K562 (cell line): ENCODE measurements at regions not wholly inside any gene's neighbourhood (a gene's known extent, or its start where the extent isn't known, plus 50 kb on each side); places are given as distances from the start of the nearest gene placed in this dataset.

Source experiments
- CCNT2 ChIP-seq: IDR thresholded peaks from 2 replicates; pipeline ENCODE4 v1.6.1; 2011; ENCODE audit warnings: borderline replicate concordance, low read depth, mild to moderate bottlenecking, moderate library complexity, mixed read lengths, low read length; ENCODE audit not compliant: insufficient read length; ENCODE audit errors: extremely low read depth
- CREB3L1 ChIP-seq: fragments of 450-650 bp; IDR thresholded peaks from 2 replicates; pipeline ENCODE4 v1.6.1; 2014; ENCODE audit warnings: low read depth, mild to moderate bottlenecking, moderate library complexity, borderline replicate concordance
- NONO ChIP-seq, 2 experiments: fragments of 200-400 bp in 1 of 2; fragments of 450-650 bp in 1 of 2; formaldehyde crosslinking in 1 of 2; IDR thresholded peaks; 2 replicates each; pipeline ENCODE4 v1.6.1; 2017; ENCODE audit warnings: low read depth in 2 of 2, mild to moderate bottlenecking in 2 of 2, moderate library complexity in 2 of 2, low read length in 1 of 2
- PHF8 ChIP-seq: fragments of 200-600 bp; sonication (generic); IDR thresholded peaks from 2 replicates; pipeline ENCODE4 v1.6.1; 2012; ENCODE audit warnings: mixed run types, mild to moderate bottlenecking, inconsistent platforms, low read length, moderate library complexity, borderline replicate concordance
- RCOR1 ChIP-seq, 2 experiments: IDR thresholded peaks; 2 replicates each; pipeline ENCODE4 v1.6.1; 2012; ENCODE audit warnings: low read depth in 2 of 2, low read length in 2 of 2, borderline replicate concordance in 1 of 2, improper control_type of control experiment in 1 of 2
- RERE ChIP-seq: sonication (generic); formaldehyde crosslinking; IDR thresholded peaks from 2 replicates; pipeline ENCODE4 v1.8.0; 2023; ENCODE audit warnings: missing genetic modification reagents, mild to moderate bottlenecking, borderline replicate concordance
- REST ChIP-seq, 2 experiments: fragments of 450-650 bp; formaldehyde crosslinking in 1 of 2; IDR thresholded peaks; 2 replicates each; pipeline versions ENCODE4 v1.4.0 to v1.6.1; 2014 to 2020; ENCODE audit warnings: mild to moderate bottlenecking in 2 of 2, borderline replicate concordance in 1 of 2, low read depth in 1 of 2
- ZNF395 ChIP-seq: fragments of 200-800 bp; sonication (Bioruptor generic); IDR thresholded peaks from 2 replicates; pipeline ENCODE4 v1.6.1; 2017; ENCODE audit warnings: missing genetic modification characterization, missing compliant biosample characterization
- ZNF766 ChIP-seq: fragments of 200-800 bp; sonication (Bioruptor generic); conservative IDR thresholded peaks from 2 replicates; pipeline ENCODE4 v1.6.1; 2016; ENCODE audit warnings: missing genetic modification characterization, missing compliant biosample characterization

GRCh38 chr7:97450516-97450915, 281.4 kb upstream of the TAC1 start (continued):
- TF ChIP-seq REST (IDR thresholded peaks at IDR 0.05; ENCODE audit: borderline replicate concordance) (peak; percentile 92), REST (CRISPR knock-in tag; IDR thresholded peaks at IDR 0.05; ENCODE audit: low read depth) (no peak), CREB3L1 (no peak), RCOR1 (IDR thresholded peaks at IDR 0.05; ENCODE audit: borderline replicate concordance in 1 of 2, low read depth in 2 of 2, low read length in 2 of 2) (no peak), ZNF766 (CRISPR knock-in tag) (0 out of 2 replicates have a peak, but pooled peaks have one; percentile 53), PHF8 (no peak), CCNT2 (peak; percentile 49), RERE (CRISPR knock-in tag) (no peak), NONO (IDR thresholded peaks at IDR 0.05; ENCODE audit: low read depth in 2 of 2, low read length in 1 of 2) (no peak), ZNF395 (CRISPR knock-in tag) (no peak)
